MM.1S (cell line): ENCODE measurements at regions not wholly inside any gene's neighbourhood (a gene's known extent, or its start where the extent isn't known, plus 50 kb on each side); places are given as distances from the start of the nearest gene placed in this dataset.

ENCODE experiments used
- DNase-seq: peaks from one replicate; pipeline ENCODE4 v3.0.0-alpha.2; 2015
- H2AFZ ChIP-seq: fragments of 300-600 bp; sonication (generic); 2 replicates; pipeline ENCODE4 v1.6.0; 2016; ENCODE audit warnings: antibody characterized with exemption, low read length
- H3F3A ChIP-seq: fragments of 300-600 bp; sonication (generic); 2 replicates; pipeline ENCODE4 v1.6.1; 2016; ENCODE audit warnings: mild to moderate bottlenecking, antibody characterized with exemption, low read length, moderate library complexity, mixed read lengths; ENCODE audit not compliant: insufficient read depth
- H3K27ac ChIP-seq: fragments of 300-600 bp; sonication (generic); 2 replicates; pipeline ENCODE4 v1.5.1; 2016; ENCODE audit warnings: mild to moderate bottlenecking, low read length
- H3K27me3 ChIP-seq: fragments of 300-600 bp; sonication (generic); replicated peaks from 2 replicates; pipeline ENCODE4 v1.6.0; 2016; ENCODE audit warnings: low read length; ENCODE audit not compliant: insufficient read depth
- H3K36me3 ChIP-seq: fragments of 300-600 bp; sonication (generic); replicated peaks from 2 replicates; pipeline ENCODE4 v1.6.1; 2016; ENCODE audit warnings: mild to moderate bottlenecking, low read length, mixed read lengths; ENCODE audit not compliant: insufficient read depth
- H3K4me1 ChIP-seq: fragments of 300-600 bp; sonication (generic); 2 replicates; pipeline ENCODE4 v1.6.1; 2016; ENCODE audit warnings: low read length, mixed read lengths
- H3K4me2 ChIP-seq: fragments of 300-600 bp; sonication (generic); 2 replicates; pipeline ENCODE4 v1.6.0; 2016; ENCODE audit warnings: low read depth, low read length
- H3K4me3 ChIP-seq: fragments of 300-600 bp; sonication (generic); 2 replicates; pipeline ENCODE4 v1.5.1; 2016; ENCODE audit warnings: low read length, mixed read lengths
- H3K79me2 ChIP-seq: fragments of 300-600 bp; sonication (generic); 2 replicates; pipeline ENCODE4 v1.6.1; 2016; ENCODE audit warnings: mixed run types, low read length, mixed read lengths
- H3K9ac ChIP-seq: fragments of 300-600 bp; sonication (generic); 2 replicates; pipeline ENCODE4 v1.6.1; 2016; ENCODE audit warnings: low read length, mixed read lengths
- H3K9me2 ChIP-seq: fragments of 300-600 bp; sonication (generic); replicated peaks from 2 replicates; pipeline ENCODE4 v1.6.1; 2016; ENCODE audit warnings: mild to moderate bottlenecking, low read length, mixed read lengths; ENCODE audit not compliant: insufficient read depth
- H3K9me3 ChIP-seq: fragments of 300-600 bp; sonication (generic); replicated peaks from 2 replicates; pipeline ENCODE4 v1.6.1; 2016; ENCODE audit warnings: mild to moderate bottlenecking, low read length, mixed read lengths; ENCODE audit not compliant: insufficient read depth
- H4K20me1 ChIP-seq: fragments of 300-600 bp; sonication (generic); 2 replicates; pipeline ENCODE4 v1.6.1; 2016; ENCODE audit warnings: mild to moderate bottlenecking, low read length, moderate library complexity, mixed read lengths; ENCODE audit not compliant: insufficient read depth
- CTCF ChIP-seq: fragments of 300-600 bp; sonication (generic); IDR thresholded peaks from 2 replicates; pipeline ENCODE4 v1.5.1; 2016; ENCODE audit warnings: antibody characterized with exemption, low read length, mixed read lengths
- EZH2 ChIP-seq: fragments of 300-600 bp; sonication (generic); optimal IDR thresholded peaks from 2 replicates; pipeline ENCODE3; 2017; ENCODE audit warnings: low read depth, mild to moderate bottlenecking, antibody characterized with exemption, low read length, mixed read lengths
- EZH2phosphoT487 ChIP-seq: fragments of 300-600 bp; sonication (generic); IDR thresholded peaks from 2 replicates; pipeline ENCODE4 v1.6.1; 2018; ENCODE audit warnings: antibody characterized with exemption, low read length

GRCh38 chr18:6521803-6522418 lies 107.2 kb upstream of the L3MBTL4 start:
- H3F3A ChIP-seq, result no peaks in the 10 kb centered on the region
- H3K4me3 ChIP-seq, result no peak overlapping the region
- H3K4me2 ChIP-seq, result no peak overlapping the region
- H3K9me3 ChIP-seq, result no peaks in the 10 kb centered on the region
- H4K20me1 ChIP-seq, result no peaks in the 10 kb centered on the region
- peak; percentile 66 for DNase-seq
- no peaks in the 10 kb centered on the region for H3K9me2 ChIP-seq
- no peaks in the 10 kb centered on the region for H3K79me2 ChIP-seq
- H3K4me1 ChIP-seq, result no peaks in the 10 kb centered on the region
- no peaks in the 10 kb centered on the region for H3K27me3 ChIP-seq
- H3K36me3 ChIP-seq, result no peaks in the 10 kb centered on the region
- peak; percentile 98 for TF ChIP-seq CTCF
- TF ChIP-seq EZH2, result no peak
- no peak overlapping the region for H2AFZ ChIP-seq
- H3K9ac ChIP-seq, result no peak overlapping the region
- no peak overlapping the region for H3K27ac ChIP-seq

GRCh38 chr18:6525604-6526003 lies 110.9 kb upstream of the L3MBTL4 start:
- Histone ChIP-seq H3F3A (no peaks in the 10 kb centered on the region), H4K20me1 (no peaks in the 10 kb centered on the region), H3K27ac (no peak overlapping the region), H3K4me2 (no peak overlapping the region), H3K4me1 (no peaks in the 10 kb centered on the region), H3K79me2 (no peaks in the 10 kb centered on the region), H3K36me3 (no peaks in the 10 kb centered on the region), H3K27me3 (no peaks in the 10 kb centered on the region), H3K4me3 (no peak overlapping the region), H3K9me2 (no peaks in the 10 kb centered on the region), H2AFZ (no peak overlapping the region), H3K9me3 (no peaks in the 10 kb centered on the region), H3K9ac (no peak overlapping the region)
- DNase-seq, result no peak
- no peak for TF ChIP-seq EZH2phosphoT487
- TF ChIP-seq CTCF, result no peak
- no peak for TF ChIP-seq EZH2

- H3K27me3 ChIP-seq, result no peaks in the 10 kb centered on the region
- no peak overlapping the region for H3K27ac ChIP-seq
- peak; percentile 76 for DNase-seq
- no peaks in the 10 kb centered on the region for H4K20me1 ChIP-seq
- H3K4me2 ChIP-seq, result peak overlapping the region; percentile 25; the same call in 1 of the 2 replicates
- H2AFZ ChIP-seq, result no peak overlapping the region
- H3K9me2 ChIP-seq, result no peaks in the 10 kb centered on the region
- no peak overlapping the region for H3K9ac ChIP-seq
- no peaks in the 10 kb centered on the region for H3K9me3 ChIP-seq
- H3K79me2 ChIP-seq, result no peaks in the 10 kb centered on the region
- H3K4me1 ChIP-seq, result peaks cover 3% of the 10 kb centered on the region; the same call in 1 of the 2 replicates
- H3K4me3 ChIP-seq, result no peak overlapping the region
- no peak for TF ChIP-seq EZH2phosphoT487
- TF ChIP-seq EZH2, result no peak
- TF ChIP-seq CTCF, result no peak
- no peaks in the 10 kb centered on the region for H3F3A ChIP-seq
- no peaks in the 10 kb centered on the region for H3K36me3 ChIP-seq
These were observed 122.8 kb upstream of the L3MBTL4 start for GRCh38 chr18:6537475-6537874.
